ENCODE measurements at regions not wholly inside any gene's neighbourhood (a gene's known extent, or its start where the extent isn't known, plus 50 kb on each side); places are given as distances from the start of the nearest gene placed in this dataset.

DNA sequence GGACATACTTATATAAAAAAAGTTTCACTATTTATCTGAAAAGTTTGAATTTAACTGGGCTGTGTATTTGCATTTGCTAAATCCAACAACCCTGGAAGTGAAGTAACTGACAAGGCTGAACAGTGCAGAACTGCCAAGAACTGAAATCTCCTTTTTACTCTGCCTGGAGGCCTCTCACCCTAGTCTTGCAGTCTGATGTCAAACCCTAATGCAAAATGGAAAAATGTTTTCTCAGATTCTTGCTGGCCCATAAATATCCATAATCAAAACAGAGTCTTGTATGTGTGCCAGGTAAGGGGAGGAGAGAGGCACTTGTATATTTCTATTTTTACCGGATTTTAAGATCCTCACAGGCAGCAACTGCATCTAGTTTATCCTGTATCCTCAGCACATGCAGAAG is 432.7 kb upstream of the KLF4 start:
- no peak for DNase-seq
- POLR2A ChIA-PET: no interaction called here
- Mint-ChIP-seq H3K27me3 (ENCODE audit: insufficient read depth, unreplicated experiment) (peaks cover 3% of the 10 kb centered on the region), H3K4me3 (ENCODE audit: unreplicated experiment) (no peak overlapping the region), H3K36me3 (ENCODE audit: insufficient read depth, unreplicated experiment) (no peaks in the 10 kb centered on the region), H3K4me1 (ENCODE audit: low read depth, unreplicated experiment) (no peaks in the 10 kb centered on the region), H3K9me3 (ENCODE audit: unreplicated experiment) (no peaks in the 10 kb centered on the region), H3K27ac (ENCODE audit: unreplicated experiment) (no peak overlapping the region)
- Histone ChIP-seq H3K36me3 (ENCODE audit: control insufficient read depth, insufficient read depth, low read length) (no peaks in the 10 kb centered on the region), H3K9me3 (no peaks in the 10 kb centered on the region), H3K4me1 (no peaks in the 10 kb centered on the region), H3K27me3 (replicated peaks; ENCODE audit: control insufficient read depth, insufficient read depth, low read length) (no peaks in the 10 kb centered on the region), H3K4me3 (ENCODE audit: low read depth, low read length) (no peak overlapping the region)
- no TSS peak for BruUV-seq (replicated peaks)
- no peak for TF ChIP-seq CTCF (IDR thresholded peaks at IDR 0.05; ENCODE audit: insufficient read depth in 1 of 2, low read depth in 1 of 2, low read length in 1 of 2, severe bottlenecking in 1 of 2, unreplicated experiment in 1 of 2)
- CTCF ChIA-PET: no interaction called here
- intact Hi-C loops (cut with micrococcal nuclease; ENCODE audit: unreplicated experiment): no loop called here

DNA sequence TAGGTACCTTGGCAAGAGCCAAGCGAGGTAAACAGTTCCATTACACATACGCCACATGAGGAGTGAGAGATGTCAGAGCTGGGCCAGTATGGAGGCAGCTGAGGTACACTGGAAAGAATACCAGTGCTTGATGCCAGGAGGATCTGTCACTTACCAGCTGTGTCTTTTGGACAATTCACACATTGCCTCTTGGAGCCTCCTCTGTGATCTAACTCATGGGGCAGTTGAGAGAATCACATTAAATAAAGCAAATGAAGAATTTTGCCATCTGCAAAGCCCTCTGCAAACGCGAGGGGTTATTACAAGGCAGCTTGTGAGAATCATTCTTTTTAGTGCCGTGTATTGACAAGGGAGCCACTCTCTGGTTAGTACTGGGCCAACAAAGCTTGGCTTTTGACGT is 429.7 kb upstream of the KLF4 start:
- Mint-ChIP-seq H3K4me3 (ENCODE audit: unreplicated experiment) (no peak overlapping the region), H3K27me3 (ENCODE audit: insufficient read depth, unreplicated experiment) (peaks cover 3% of the 10 kb centered on the region), H3K27ac (ENCODE audit: unreplicated experiment) (no peak overlapping the region), H3K9me3 (ENCODE audit: unreplicated experiment) (no peaks in the 10 kb centered on the region), H3K36me3 (ENCODE audit: insufficient read depth, unreplicated experiment) (no peaks in the 10 kb centered on the region), H3K4me1 (ENCODE audit: low read depth, unreplicated experiment) (no peaks in the 10 kb centered on the region)
- no peak for DNase-seq
- CTCF ChIA-PET: no interaction called here
- no peaks in the 10 kb centered on the region for H3K4me1 ChIP-seq
- no peak for TF ChIP-seq CTCF (IDR thresholded peaks at IDR 0.05; ENCODE audit: insufficient read depth in 1 of 2, low read depth in 1 of 2, low read length in 1 of 2, severe bottlenecking in 1 of 2, unreplicated experiment in 1 of 2)
- H3K4me3 ChIP-seq (ENCODE audit: low read depth, low read length): no peak overlapping the region
- H3K9me3 ChIP-seq: no peaks in the 10 kb centered on the region
- POLR2A ChIA-PET: no interaction called here
- no TSS peak for BruUV-seq (replicated peaks)
- intact Hi-C loops (cut with micrococcal nuclease; ENCODE audit: unreplicated experiment): no loop called here
- H3K27me3 ChIP-seq (replicated peaks; ENCODE audit: control insufficient read depth, insufficient read depth, low read length): no peaks in the 10 kb centered on the region
- no peaks in the 10 kb centered on the region for H3K36me3 ChIP-seq (ENCODE audit: control insufficient read depth, insufficient read depth, low read length)

DNA sequence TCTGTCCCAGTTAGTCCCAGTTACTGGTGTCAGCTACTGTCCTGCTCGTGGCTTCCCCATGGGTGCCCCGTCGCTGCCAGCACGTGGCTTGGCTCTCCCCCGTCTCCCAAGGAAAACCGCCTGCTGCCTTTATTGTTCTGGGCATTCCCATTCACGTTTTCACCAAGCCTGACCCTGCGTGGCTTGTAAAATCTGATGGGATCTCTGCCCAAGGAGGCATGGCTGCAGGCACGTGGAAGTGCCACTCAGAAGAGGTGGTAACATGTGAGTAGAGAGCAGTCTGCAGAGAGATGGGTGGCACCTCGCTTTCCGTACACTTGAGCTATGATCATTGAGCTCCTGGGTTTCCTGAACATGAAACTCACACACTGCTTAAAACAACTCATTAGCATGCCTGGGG is 429.2 kb upstream of the KLF4 start:
- H3K4me3 ChIP-seq (ENCODE audit: low read depth, low read length): no peak overlapping the region
- BruUV-seq (replicated peaks): no TSS peak
- no peaks in the 10 kb centered on the region for H3K27me3 ChIP-seq (replicated peaks; ENCODE audit: control insufficient read depth, insufficient read depth, low read length)
- ChIA-PET POLR2A (no interaction called here), CTCF (no interaction called here)
- no peak overlapping the region for H3K4me3 Mint-ChIP-seq (ENCODE audit: unreplicated experiment)
- no peaks in the 10 kb centered on the region for H3K36me3 ChIP-seq (ENCODE audit: control insufficient read depth, insufficient read depth, low read length)
- intact Hi-C loops (cut with micrococcal nuclease; ENCODE audit: unreplicated experiment): no loop called here
- no peaks in the 10 kb centered on the region for H3K4me1 ChIP-seq
- no peaks in the 10 kb centered on the region for H3K9me3 Mint-ChIP-seq (ENCODE audit: unreplicated experiment)
- no peaks in the 10 kb centered on the region for H3K36me3 Mint-ChIP-seq (ENCODE audit: insufficient read depth, unreplicated experiment)
- H3K9me3 ChIP-seq: no peaks in the 10 kb centered on the region
- DNase-seq: no peak
- no peak overlapping the region for H3K27ac Mint-ChIP-seq (ENCODE audit: unreplicated experiment)
- no peak for TF ChIP-seq CTCF (IDR thresholded peaks at IDR 0.05; ENCODE audit: insufficient read depth in 1 of 2, low read depth in 1 of 2, low read length in 1 of 2, severe bottlenecking in 1 of 2, unreplicated experiment in 1 of 2)
- H3K27me3 Mint-ChIP-seq (ENCODE audit: insufficient read depth, unreplicated experiment): peaks cover 3% of the 10 kb centered on the region
- no peaks in the 10 kb centered on the region for H3K4me1 Mint-ChIP-seq (ENCODE audit: low read depth, unreplicated experiment)

Data from Caco-2 (cell line).